ENCODE measurements at regions not wholly inside any gene's neighbourhood (a gene's known extent, or its start where the extent isn't known, plus 50 kb on each side); places are given as distances from the start of the nearest gene placed in this dataset.

DNA sequence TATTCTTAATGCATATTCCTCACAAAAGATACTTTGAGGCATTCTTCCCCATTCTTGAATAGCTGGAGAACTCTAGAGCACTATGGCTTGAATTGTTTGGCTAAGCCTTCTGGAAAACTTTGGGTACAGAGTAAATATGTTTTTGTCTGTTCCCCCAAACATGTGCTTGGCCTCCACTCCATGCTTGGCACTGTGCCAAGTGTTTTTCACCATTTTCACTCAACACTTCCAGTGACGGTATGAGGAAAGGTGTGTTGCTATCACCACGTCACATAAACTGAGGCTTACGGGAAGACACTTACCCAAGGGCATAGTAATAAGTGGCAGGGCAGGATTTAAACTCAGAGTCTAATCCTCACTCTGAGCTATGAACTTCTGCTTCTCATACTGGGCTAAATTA lies 318.2 kb downstream of the WDR11 start:
- in situ Hi-C loops (cut with HindIII; ENCODE audit: low pct_ligation_motif_present, low sequenced_read_pairs), result no loop called here
- Histone ChIP-seq H3K27ac (no peak overlapping the region), H3K4me3 (ENCODE audit: low read depth, low read length) (no peak overlapping the region), H3K27me3 (replicated peaks) (no peaks in the 10 kb centered on the region), H3K36me3 (replicated peaks) (no peaks in the 10 kb centered on the region)
- DNase-seq, result no peak
- TF ChIP-seq, protein P1, sequence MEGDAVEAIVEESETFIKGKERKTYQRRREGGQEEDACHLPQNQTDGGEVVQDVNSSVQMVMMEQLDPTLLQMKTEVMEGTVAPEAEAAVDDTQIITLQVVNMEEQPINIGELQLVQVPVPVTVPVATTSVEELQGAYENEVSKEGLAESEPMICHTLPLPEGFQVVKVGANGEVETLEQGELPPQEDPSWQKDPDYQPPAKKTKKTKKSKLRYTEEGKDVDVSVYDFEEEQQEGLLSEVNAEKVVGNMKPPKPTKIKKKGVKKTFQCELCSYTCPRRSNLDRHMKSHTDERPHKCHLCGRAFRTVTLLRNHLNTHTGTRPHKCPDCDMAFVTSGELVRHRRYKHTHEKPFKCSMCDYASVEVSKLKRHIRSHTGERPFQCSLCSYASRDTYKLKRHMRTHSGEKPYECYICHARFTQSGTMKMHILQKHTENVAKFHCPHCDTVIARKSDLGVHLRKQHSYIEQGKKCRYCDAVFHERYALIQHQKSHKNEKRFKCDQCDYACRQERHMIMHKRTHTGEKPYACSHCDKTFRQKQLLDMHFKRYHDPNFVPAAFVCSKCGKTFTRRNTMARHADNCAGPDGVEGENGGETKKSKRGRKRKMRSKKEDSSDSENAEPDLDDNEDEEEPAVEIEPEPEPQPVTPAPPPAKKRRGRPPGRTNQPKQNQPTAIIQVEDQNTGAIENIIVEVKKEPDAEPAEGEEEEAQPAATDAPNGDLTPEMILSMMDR (IDR thresholded peaks at IDR 0.05; ENCODE audit: low read depth, low read length, missing control alignments), result no peak

DNA sequence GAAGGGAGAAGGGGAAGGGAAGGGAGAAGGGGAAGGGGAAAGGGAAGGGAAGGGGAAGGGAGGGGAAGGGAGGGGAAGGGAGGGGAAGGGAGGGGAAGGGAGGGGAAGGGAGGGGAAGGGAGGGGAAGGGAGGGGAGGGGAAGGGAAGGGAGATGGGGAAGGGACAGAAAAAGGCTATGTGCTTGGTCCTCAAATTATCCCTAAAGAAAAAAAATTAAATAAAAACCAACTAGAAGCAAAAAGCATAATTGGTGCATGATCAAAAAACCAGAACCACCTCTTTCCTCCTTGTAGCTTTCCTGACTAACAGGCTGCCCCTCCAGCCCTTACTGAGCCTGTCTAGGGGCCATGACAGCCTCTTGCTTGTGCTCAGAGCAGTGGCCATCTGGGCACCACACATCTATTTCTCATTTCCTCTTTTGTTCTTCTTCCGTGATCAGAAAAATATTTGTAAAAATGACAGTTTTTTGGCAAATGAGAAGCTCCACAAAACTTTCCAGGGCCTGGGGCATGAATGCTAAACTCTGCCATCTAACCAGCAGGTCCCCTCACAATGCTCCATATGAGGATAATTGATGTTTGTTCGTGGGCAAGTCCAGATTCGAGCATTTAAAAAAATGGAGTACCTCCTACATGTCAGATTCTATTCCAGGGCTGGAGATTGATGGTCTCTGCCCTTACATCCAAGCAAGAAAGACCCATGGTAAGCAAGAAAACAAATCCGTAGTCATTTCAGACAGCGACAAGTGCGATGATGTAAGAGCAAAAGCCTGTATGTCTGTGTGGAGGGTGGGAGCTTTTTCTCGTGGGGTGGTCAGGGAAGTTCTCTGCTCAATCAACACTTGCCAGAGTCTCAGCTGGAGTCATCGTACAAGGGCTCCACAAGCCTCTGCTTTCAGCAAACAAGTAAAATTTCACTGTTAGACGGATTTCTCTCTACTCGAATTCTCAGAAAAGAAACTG lies 320.9 kb downstream of the WDR11 start:
- no peaks in the 10 kb centered on the region for H3K27me3 ChIP-seq (replicated peaks)
- TF ChIP-seq, protein P1 (IDR thresholded peaks at IDR 0.05; ENCODE audit: low read depth, low read length, missing control alignments), result no peak
- no peak overlapping the region for H3K27ac ChIP-seq
- in situ Hi-C loops (cut with HindIII; ENCODE audit: low pct_ligation_motif_present, low sequenced_read_pairs), result no loop called here
- H3K36me3 ChIP-seq (replicated peaks), result no peaks in the 10 kb centered on the region
- H3K4me3 ChIP-seq (ENCODE audit: low read depth, low read length), result no peak overlapping the region
- DNase-seq, result no peak

DNA sequence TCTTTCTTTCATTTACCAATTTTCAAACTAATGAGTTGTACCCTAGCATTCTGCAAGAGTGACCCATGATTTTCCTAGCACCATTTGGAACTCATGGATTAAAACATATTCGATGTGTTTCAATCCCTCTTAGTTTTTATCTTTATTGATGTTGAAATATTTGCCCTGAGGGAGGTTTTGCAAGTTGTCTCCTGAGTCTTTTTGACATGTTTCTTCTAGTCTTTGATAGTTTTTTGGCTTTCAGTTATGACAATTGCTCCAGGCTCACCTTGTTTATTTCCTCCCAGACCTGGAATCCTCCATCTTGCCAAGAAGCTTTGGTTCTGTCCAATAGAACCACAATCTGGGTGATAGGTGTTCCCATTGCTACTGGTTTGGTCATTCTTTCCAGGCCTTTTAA lies 327.8 kb downstream of the WDR11 start:
- Histone ChIP-seq H3K27me3 (replicated peaks) (no peaks in the 10 kb centered on the region), H3K27ac (no peak overlapping the region), H3K4me3 (ENCODE audit: low read depth, low read length) (no peak overlapping the region), H3K36me3 (replicated peaks) (no peaks in the 10 kb centered on the region)
- DNase-seq, result no peak
- in situ Hi-C loops (cut with HindIII; ENCODE audit: low pct_ligation_motif_present, low sequenced_read_pairs), result no loop called here
- TF ChIP-seq, protein P1 (IDR thresholded peaks at IDR 0.05; ENCODE audit: low read depth, low read length, missing control alignments), result no peak

DNA sequence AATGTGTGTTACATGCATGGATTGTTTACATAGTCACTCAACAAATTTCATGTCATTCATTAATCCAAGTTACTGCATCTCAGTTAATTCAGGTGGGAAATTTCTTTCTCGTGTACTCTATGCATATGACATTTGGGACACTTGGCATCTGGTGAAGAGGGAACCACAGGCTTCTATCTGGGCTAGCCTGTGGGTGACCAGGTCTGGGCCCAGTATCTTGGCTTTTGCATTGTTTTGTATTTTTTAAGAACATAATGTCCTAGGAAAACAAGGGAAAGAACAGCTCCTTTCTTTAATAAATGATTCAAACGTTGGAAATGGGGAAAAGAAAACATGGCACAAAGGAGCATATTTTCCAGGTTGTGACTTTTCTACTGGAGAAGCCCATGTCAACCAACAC lies 331.1 kb downstream of the WDR11 start:
- TF ChIP-seq, protein P1 (IDR thresholded peaks at IDR 0.05; ENCODE audit: low read depth, low read length, missing control alignments), result no peak
- H3K4me3 ChIP-seq (ENCODE audit: low read depth, low read length), result no peak overlapping the region
- H3K36me3 ChIP-seq (replicated peaks), result no peaks in the 10 kb centered on the region
- no peak overlapping the region for H3K27ac ChIP-seq
- no peak for DNase-seq
- no peaks in the 10 kb centered on the region for H3K27me3 ChIP-seq (replicated peaks)
- in situ Hi-C loops (cut with HindIII; ENCODE audit: low pct_ligation_motif_present, low sequenced_read_pairs), result no loop called here

DNA sequence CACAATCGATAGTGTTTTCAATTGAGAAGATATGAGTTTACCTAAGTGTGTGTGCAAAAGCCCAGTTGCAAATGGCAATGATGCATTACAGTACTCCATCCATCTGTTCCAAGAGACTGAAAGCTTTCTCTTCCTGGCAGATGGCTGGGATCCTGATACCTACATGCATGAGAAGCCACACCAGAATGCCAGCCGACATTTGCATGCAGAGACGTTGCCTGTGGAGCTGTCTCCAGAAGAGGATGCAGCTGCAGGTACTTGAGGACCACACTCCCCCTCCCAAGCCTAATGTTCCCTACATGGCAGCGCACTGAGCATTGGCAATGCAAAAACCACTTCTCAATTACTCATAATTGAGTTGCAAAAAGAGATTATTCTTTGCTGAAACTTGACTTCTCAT lies 332.1 kb downstream of the WDR11 start:
- no peak for DNase-seq
- in situ Hi-C loops (cut with HindIII; ENCODE audit: low pct_ligation_motif_present, low sequenced_read_pairs), result no loop called here
- Histone ChIP-seq H3K27me3 (replicated peaks) (no peaks in the 10 kb centered on the region), H3K36me3 (replicated peaks) (no peaks in the 10 kb centered on the region), H3K27ac (no peak overlapping the region), H3K4me3 (ENCODE audit: low read depth, low read length) (no peak overlapping the region)
- TF ChIP-seq, protein P1 (IDR thresholded peaks at IDR 0.05; ENCODE audit: low read depth, low read length, missing control alignments), result no peak
